PC-9 (cell line): ENCODE measurements at regions not wholly inside any gene's neighbourhood (a gene's known extent, or its start where the extent isn't known, plus 50 kb on each side); places are given as distances from the start of the nearest gene placed in this dataset.

Experiments
- BruUV-seq: library from RNA; stranded (reverse); fragments of 400-500 nt; replicated peaks from 2 replicates; lab custom pipeline; 2021; lab: Mats Ljungman, UMichigan
- CTCF ChIA-PET: fragments of 300-600 bp; sonication (Branson Sonifier 250); formaldehyde crosslinking; loops from one replicate; lab custom pipeline; 2022; ENCODE audit warnings: antibody characterized with exemption; lab: Charles Lee
- POLR2A ChIA-PET: fragments of 300-600 bp; sonication (Branson Sonifier 250); formaldehyde crosslinking; loops from one replicate; lab custom pipeline; 2022; ENCODE audit warnings: antibody characterized with exemption; ENCODE audit not compliant: unreplicated experiment; lab: Charles Lee
- DNase-seq, 2 experiments: peaks; one replicate each; pipeline versions ENCODE4 v3.0.0 to v3.0.0-alpha.2; 2015 to 2022; ENCODE audit warnings: mixed read lengths in 1 of 2
- H2AFZ ChIP-seq: fragments of 200-600 bp; sonication (generic); 2 replicates; pipeline ENCODE4 v1.8.1; 2017; ENCODE audit warnings: antibody characterized with exemption
- H3F3A ChIP-seq: fragments of 200-600 bp; sonication (generic); 2 replicates; pipeline ENCODE4 v1.8.1; 2017; ENCODE audit warnings: antibody characterized with exemption, mild to moderate bottlenecking, low read depth; ENCODE audit not compliant: insufficient read depth
- H3K27ac ChIP-seq: fragments of 200-600 bp; sonication (generic); 2 replicates; pipeline ENCODE4 v1.6.1; 2016; ENCODE audit warnings: mixed run types
- H3K27me3 ChIP-seq: fragments of 200-600 bp; sonication (generic); 2 replicates; pipeline ENCODE4 v1.6.1; 2016; ENCODE audit warnings: low read depth, mixed run types; ENCODE audit not compliant: insufficient read depth
- H3K36me3 ChIP-seq: fragments of 200-600 bp; sonication (generic); 2 replicates; pipeline ENCODE4 v1.6.1; 2016; ENCODE audit warnings: low read depth, mixed run types
- H3K4me1 ChIP-seq: fragments of 200-600 bp; sonication (generic); replicated peaks from 2 replicates; pipeline ENCODE4 v1.6.1; 2016; ENCODE audit warnings: mixed run types; ENCODE audit not compliant: insufficient read depth
- H3K4me2 ChIP-seq: fragments of 200-600 bp; sonication (generic); 2 replicates; pipeline ENCODE4 v1.6.1; 2017; ENCODE audit warnings: mixed run types
- H3K4me3 ChIP-seq: fragments of 200-600 bp; sonication (generic); 2 replicates; pipeline ENCODE4 v1.6.1; 2016; ENCODE audit warnings: mixed run types
- H3K79me2 ChIP-seq: fragments of 200-600 bp; sonication (generic); 2 replicates; pipeline ENCODE4 v1.6.1; 2017; ENCODE audit warnings: low read depth, mixed run types
- H3K9me2 ChIP-seq: fragments of 200-600 bp; sonication (generic); 2 replicates; pipeline ENCODE4 v1.8.1; 2017; ENCODE audit warnings: mild to moderate bottlenecking; ENCODE audit not compliant: insufficient read depth
- H3K9me3 ChIP-seq: fragments of 200-600 bp; sonication (generic); 2 replicates; pipeline ENCODE4 v1.8.1; 2016; ENCODE audit warnings: low read depth; ENCODE audit not compliant: insufficient read depth
- H4K20me1 ChIP-seq: fragments of 200-600 bp; sonication (generic); 2 replicates; pipeline ENCODE4 v1.8.1; 2017; ENCODE audit not compliant: insufficient read depth
- EZH2 ChIP-seq: fragments of 200-600 bp; sonication (generic); IDR thresholded peaks from 2 replicates; pipeline ENCODE4 v1.8.0; 2017; ENCODE audit warnings: antibody characterized with exemption, low read depth
- intact Hi-C: fragments of 100-400 bp; cut with micrococcal nuclease; formaldehyde crosslinking; loops from one replicate; pipeline ENCODE4 v1.10.0; 2022; ENCODE audit not compliant: unreplicated experiment
- TF ChIP-seq, protein P1 (sequence below): fragments of 200-600 bp; sonication (generic); conservative IDR thresholded peaks from 2 replicates; pipeline ENCODE4 v1.6.1; 2017; ENCODE audit warnings: mixed run types, antibody characterized with exemption, mild to moderate bottlenecking, moderate library complexity

DNA sequence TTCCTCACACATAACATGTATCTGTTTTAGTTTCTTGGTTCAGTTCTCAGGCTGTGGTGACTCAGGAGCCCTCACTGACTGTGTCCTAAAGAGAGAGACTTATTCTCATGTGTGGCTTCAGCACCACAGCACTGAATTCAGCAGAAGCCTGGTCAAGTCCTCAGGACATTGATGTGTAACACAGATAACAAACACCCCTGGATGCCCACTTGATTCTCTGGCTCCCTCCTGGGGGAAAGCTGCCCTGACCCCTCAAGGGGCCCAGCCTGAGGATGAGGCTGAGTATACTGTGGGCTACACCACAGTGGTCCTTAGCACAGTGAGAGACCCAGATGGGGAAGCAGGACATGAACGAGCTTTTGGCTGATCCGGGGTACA is 87.2 kb upstream of the VPREB1 start:
- Histone ChIP-seq H3K27ac (no peak overlapping the region), H3K9me2 (no peaks in the 10 kb centered on the region), H3K4me3 (no peak overlapping the region), H4K20me1 (no peaks in the 10 kb centered on the region), H3K36me3 (no peaks in the 10 kb centered on the region), H3F3A (no peaks in the 10 kb centered on the region), H3K4me1 (no peaks in the 10 kb centered on the region), H3K9me3 (no peaks in the 10 kb centered on the region), H2AFZ (no peak overlapping the region), H3K4me2 (no peak overlapping the region), H3K79me2 (no peaks in the 10 kb centered on the region), H3K27me3 (peaks cover 9% of the 10 kb centered on the region)
- TF ChIP-seq, protein P1, sequence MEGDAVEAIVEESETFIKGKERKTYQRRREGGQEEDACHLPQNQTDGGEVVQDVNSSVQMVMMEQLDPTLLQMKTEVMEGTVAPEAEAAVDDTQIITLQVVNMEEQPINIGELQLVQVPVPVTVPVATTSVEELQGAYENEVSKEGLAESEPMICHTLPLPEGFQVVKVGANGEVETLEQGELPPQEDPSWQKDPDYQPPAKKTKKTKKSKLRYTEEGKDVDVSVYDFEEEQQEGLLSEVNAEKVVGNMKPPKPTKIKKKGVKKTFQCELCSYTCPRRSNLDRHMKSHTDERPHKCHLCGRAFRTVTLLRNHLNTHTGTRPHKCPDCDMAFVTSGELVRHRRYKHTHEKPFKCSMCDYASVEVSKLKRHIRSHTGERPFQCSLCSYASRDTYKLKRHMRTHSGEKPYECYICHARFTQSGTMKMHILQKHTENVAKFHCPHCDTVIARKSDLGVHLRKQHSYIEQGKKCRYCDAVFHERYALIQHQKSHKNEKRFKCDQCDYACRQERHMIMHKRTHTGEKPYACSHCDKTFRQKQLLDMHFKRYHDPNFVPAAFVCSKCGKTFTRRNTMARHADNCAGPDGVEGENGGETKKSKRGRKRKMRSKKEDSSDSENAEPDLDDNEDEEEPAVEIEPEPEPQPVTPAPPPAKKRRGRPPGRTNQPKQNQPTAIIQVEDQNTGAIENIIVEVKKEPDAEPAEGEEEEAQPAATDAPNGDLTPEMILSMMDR, result no peak
- no peak for TF ChIP-seq EZH2
- no peak for DNase-seq
- intact Hi-C loops, result no loop called here
- ChIA-PET CTCF (no interaction called here), POLR2A (no interaction called here)
- no TSS peak for BruUV-seq

GRCh38 chr22:22156716-22157347 is 87.8 kb upstream of the VPREB1 start:
- no TSS peak for BruUV-seq
- Histone ChIP-seq H2AFZ (no peak overlapping the region), H3K4me3 (no peak overlapping the region), H4K20me1 (no peaks in the 10 kb centered on the region), H3K4me2 (peak overlapping the region; percentile 36; the same call in 1 of the 2 replicates), H3K36me3 (no peaks in the 10 kb centered on the region), H3K27me3 (peaks cover 12% of the 10 kb centered on the region), H3K4me1 (no peaks in the 10 kb centered on the region), H3K9me2 (no peaks in the 10 kb centered on the region), H3K27ac (no peak overlapping the region), H3F3A (no peaks in the 10 kb centered on the region), H3K9me3 (no peaks in the 10 kb centered on the region), H3K79me2 (no peaks in the 10 kb centered on the region)
- intact Hi-C loops, result no loop called here
- POLR2A ChIA-PET, result no interaction called here
- TF ChIP-seq, protein P1, result peak; percentile 71
- TF ChIP-seq EZH2, result no peak
- peak in 1 of 2 experiments; percentile 27 for DNase-seq
- CTCF ChIA-PET, result no interaction called here

DNA sequence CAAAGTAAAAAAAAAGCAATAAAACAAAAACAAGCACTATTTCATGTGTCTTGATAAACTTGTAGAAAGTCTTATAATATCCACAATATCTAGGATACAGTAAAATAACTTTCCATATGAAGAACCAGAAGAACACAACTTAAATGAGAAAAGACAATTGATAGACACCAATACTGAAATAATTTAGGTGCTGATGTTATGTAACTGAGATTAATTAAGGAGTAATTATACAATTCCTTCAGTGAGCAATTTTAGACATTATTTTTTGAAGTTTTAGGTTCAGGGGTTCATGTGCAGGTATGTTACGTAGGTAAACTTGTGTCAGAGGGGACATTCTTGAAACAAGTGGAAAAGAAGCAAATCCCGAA is 88.3 kb upstream of the VPREB1 start:
- Histone ChIP-seq H3K9me3 (no peaks in the 10 kb centered on the region), H3K4me3 (no peak overlapping the region), H4K20me1 (no peaks in the 10 kb centered on the region), H3K27me3 (peaks cover 15% of the 10 kb centered on the region), H2AFZ (no peak overlapping the region), H3K27ac (no peak overlapping the region), H3F3A (no peaks in the 10 kb centered on the region), H3K4me1 (no peaks in the 10 kb centered on the region), H3K79me2 (no peaks in the 10 kb centered on the region), H3K4me2 (no peak overlapping the region), H3K36me3 (no peaks in the 10 kb centered on the region), H3K9me2 (no peaks in the 10 kb centered on the region)
- ChIA-PET CTCF (no interaction called here), POLR2A (no interaction called here)
- no TSS peak for BruUV-seq
- intact Hi-C loops, result no loop called here
- TF ChIP-seq, protein P1, result no peak
- no peak for TF ChIP-seq EZH2
- no peak for DNase-seq
